ENCODE measurements at regions not wholly inside any gene's neighbourhood (a gene's known extent, or its start where the extent isn't known, plus 50 kb on each side); places are given as distances from the start of the nearest gene placed in this dataset.

GRCh38 chr15:35210370-35210769, 125.3 kb upstream of the NANOGP8 start:
- no peaks in the 10 kb centered on the region for H3F3A ChIP-seq (ENCODE audit: insufficient read depth)
- no peak overlapping the region for H3K27ac ChIP-seq (ENCODE audit: low read depth, low read length)
- no peaks in the 10 kb centered on the region for H3K79me2 ChIP-seq (ENCODE audit: insufficient read depth, low read length)
- H3K4me3 ChIP-seq (ENCODE audit: insufficient read depth, low read length, poor library complexity, severe bottlenecking) = no peak overlapping the region
- no peaks in the 10 kb centered on the region for H3K9me3 ChIP-seq (ENCODE audit: insufficient read depth, low read length)
- H3K27me3 ChIP-seq (ENCODE audit: low read length) = no peaks in the 10 kb centered on the region
- no peak overlapping the region for H3K4me2 ChIP-seq (ENCODE audit: low read depth, low read length, poor library complexity, severe bottlenecking)
- no peaks in the 10 kb centered on the region for H3K9me2 ChIP-seq (replicated peaks; ENCODE audit: insufficient read depth, low read length)
- no peak for TF ChIP-seq CTCF (IDR thresholded peaks at IDR 0.05; ENCODE audit: insufficient read depth, low read length, poor library complexity, severe bottlenecking)
- TF ChIP-seq EZH2phosphoT487 (conservative IDR thresholded peaks at IDR 0.05; ENCODE audit: low read length) = no peak
- no peaks in the 10 kb centered on the region for H4K20me1 ChIP-seq (ENCODE audit: low read depth, low read length)
- no peaks in the 10 kb centered on the region for H3K36me3 ChIP-seq (ENCODE audit: low read length)
- no peak overlapping the region for H3K9ac ChIP-seq (ENCODE audit: low read length)
- H2AFZ ChIP-seq (ENCODE audit: low read depth, low read length, severe bottlenecking) = no peak overlapping the region

- H3K9ac ChIP-seq (ENCODE audit: low read length) = no peak overlapping the region
- no peaks in the 10 kb centered on the region for H3F3A ChIP-seq (ENCODE audit: insufficient read depth)
- TF ChIP-seq EZH2phosphoT487 (conservative IDR thresholded peaks at IDR 0.05; ENCODE audit: low read length) = no peak
- no peak for TF ChIP-seq CTCF (IDR thresholded peaks at IDR 0.05; ENCODE audit: insufficient read depth, low read length, poor library complexity, severe bottlenecking)
- H4K20me1 ChIP-seq (ENCODE audit: low read depth, low read length) = no peaks in the 10 kb centered on the region
- no peaks in the 10 kb centered on the region for H3K9me2 ChIP-seq (replicated peaks; ENCODE audit: insufficient read depth, low read length)
- H2AFZ ChIP-seq (ENCODE audit: low read depth, low read length, severe bottlenecking) = no peak overlapping the region
- H3K27me3 ChIP-seq (ENCODE audit: low read length) = no peaks in the 10 kb centered on the region
- no peaks in the 10 kb centered on the region for H3K9me3 ChIP-seq (ENCODE audit: insufficient read depth, low read length)
- no peak overlapping the region for H3K27ac ChIP-seq (ENCODE audit: low read depth, low read length)
- H3K36me3 ChIP-seq (ENCODE audit: low read length) = no peaks in the 10 kb centered on the region
- no peaks in the 10 kb centered on the region for H3K79me2 ChIP-seq (ENCODE audit: insufficient read depth, low read length)
- no peak overlapping the region for H3K4me2 ChIP-seq (ENCODE audit: low read depth, low read length, poor library complexity, severe bottlenecking)
- H3K4me3 ChIP-seq (ENCODE audit: insufficient read depth, low read length, poor library complexity, severe bottlenecking) = no peak overlapping the region
Measured at GRCh38 chr15:35209838-35210237, 124.7 kb upstream of the NANOGP8 start.

- no peaks in the 10 kb centered on the region for H3K36me3 ChIP-seq (ENCODE audit: low read length)
- no peak overlapping the region for H2AFZ ChIP-seq (ENCODE audit: low read depth, low read length, severe bottlenecking)
- H3K79me2 ChIP-seq (ENCODE audit: insufficient read depth, low read length) = no peaks in the 10 kb centered on the region
- H3K27me3 ChIP-seq (ENCODE audit: low read length) = no peaks in the 10 kb centered on the region
- H3K9me2 ChIP-seq (replicated peaks; ENCODE audit: insufficient read depth, low read length) = no peaks in the 10 kb centered on the region
- TF ChIP-seq EZH2phosphoT487 (conservative IDR thresholded peaks at IDR 0.05; ENCODE audit: low read length) (no peak), CTCF (IDR thresholded peaks at IDR 0.05; ENCODE audit: insufficient read depth, low read length, poor library complexity, severe bottlenecking) (no peak)
- H3K27ac ChIP-seq (ENCODE audit: low read depth, low read length) = no peak overlapping the region
- no peaks in the 10 kb centered on the region for H4K20me1 ChIP-seq (ENCODE audit: low read depth, low read length)
- no peaks in the 10 kb centered on the region for H3K9me3 ChIP-seq (ENCODE audit: insufficient read depth, low read length)
- no peaks in the 10 kb centered on the region for H3F3A ChIP-seq (ENCODE audit: insufficient read depth)
- H3K9ac ChIP-seq (ENCODE audit: low read length) = no peak overlapping the region
- no peak overlapping the region for H3K4me3 ChIP-seq (ENCODE audit: insufficient read depth, low read length, poor library complexity, severe bottlenecking)
- no peak overlapping the region for H3K4me2 ChIP-seq (ENCODE audit: low read depth, low read length, poor library complexity, severe bottlenecking)
Measured at GRCh38 chr15:35208353-35208752, 123.3 kb upstream of the NANOGP8 start.

Measured in SU-DHL-6 (cell line).